NOMO-1 (cell line): ENCODE measurements at regions not wholly inside any gene's neighbourhood (a gene's known extent, or its start where the extent isn't known, plus 50 kb on each side); places are given as distances from the start of the nearest gene placed in this dataset.

Source experiments
- DNase-seq, 2 experiments: peaks; one replicate each; lab custom pipeline; 2025; ENCODE audit not compliant: unreplicated experiment in 2 of 2; lab: John Stamatoyannopoulos, UW

GRCh38 chr3:90007778-90008499 lies 900.5 kb downstream of the EPHA3 start:
- peak; percentile 56 to 78 for DNase-seq

DNA sequence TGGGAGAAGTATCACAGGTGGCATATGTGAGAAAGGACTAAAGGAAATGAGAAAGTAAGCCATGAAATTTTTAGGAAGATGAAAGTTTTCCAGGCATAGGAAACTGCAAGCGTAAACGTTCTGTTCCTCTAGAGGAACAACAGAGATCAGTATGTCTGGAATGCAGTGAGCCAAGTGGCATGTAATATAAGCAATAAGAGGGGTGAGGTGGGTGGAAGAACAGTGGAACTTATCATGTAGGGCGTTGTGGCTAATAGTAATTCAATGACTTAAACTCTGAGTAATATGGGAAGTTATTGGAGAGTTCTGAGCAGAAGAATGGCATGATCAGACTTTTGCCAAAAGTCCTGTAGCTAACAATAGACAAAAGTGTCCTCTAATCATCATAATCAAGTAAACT lies 902.9 kb downstream of the EPHA3 start:
- no peak for DNase-seq

GRCh38 chr3:90011131-90011530 lies 903.7 kb downstream of the EPHA3 start:
- no peak for DNase-seq

GRCh38 chr3:90011596-90011995 lies 904.2 kb downstream of the EPHA3 start:
- DNase-seq: no peak

- no peak for DNase-seq
These were observed 904.6 kb downstream of the EPHA3 start for GRCh38 chr3:90011996-90012395.

- no peak for DNase-seq
These were observed 908.4 kb downstream of the EPHA3 start for GRCh38 chr3:90015688-90016356.

DNA sequence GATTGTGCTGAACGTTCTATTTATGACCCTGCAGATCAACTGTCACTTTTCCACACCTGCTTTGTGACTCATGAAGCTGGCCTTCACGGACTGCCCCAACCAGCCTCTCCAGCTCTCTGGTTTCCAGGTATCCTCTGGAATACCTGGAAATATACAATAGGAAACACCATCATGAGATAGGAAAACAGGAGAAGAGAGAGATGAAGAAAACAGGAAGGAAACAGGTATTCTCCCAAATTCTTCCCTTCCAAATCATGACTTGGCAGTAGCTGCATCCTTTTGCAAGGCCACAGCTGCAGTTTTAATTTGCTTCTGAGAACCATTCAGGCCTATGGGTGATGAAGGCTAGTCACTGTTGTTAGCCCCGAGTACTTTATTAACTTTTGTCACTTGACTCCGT lies 909.1 kb downstream of the EPHA3 start:
- DNase-seq: no peak

DNA sequence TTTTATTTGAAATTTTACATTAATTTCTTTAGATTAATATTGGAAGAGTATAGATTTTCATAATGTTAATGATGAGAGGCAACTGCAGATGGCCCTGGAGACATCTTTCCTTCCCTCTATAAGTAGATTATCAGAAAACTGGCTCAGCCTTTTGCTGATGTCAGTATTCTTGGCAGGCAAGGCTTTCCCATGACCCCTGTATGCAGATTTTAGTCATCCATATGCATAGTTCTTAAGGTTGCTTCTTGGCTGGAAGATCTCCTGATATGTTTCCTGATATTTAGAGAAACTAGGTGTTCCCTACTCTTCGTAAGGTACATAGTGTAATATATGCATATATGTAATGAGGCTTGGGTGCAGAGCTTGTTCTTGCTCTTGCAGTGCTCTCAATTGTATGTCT lies 911.4 kb downstream of the EPHA3 start:
- no peak for DNase-seq

DNA sequence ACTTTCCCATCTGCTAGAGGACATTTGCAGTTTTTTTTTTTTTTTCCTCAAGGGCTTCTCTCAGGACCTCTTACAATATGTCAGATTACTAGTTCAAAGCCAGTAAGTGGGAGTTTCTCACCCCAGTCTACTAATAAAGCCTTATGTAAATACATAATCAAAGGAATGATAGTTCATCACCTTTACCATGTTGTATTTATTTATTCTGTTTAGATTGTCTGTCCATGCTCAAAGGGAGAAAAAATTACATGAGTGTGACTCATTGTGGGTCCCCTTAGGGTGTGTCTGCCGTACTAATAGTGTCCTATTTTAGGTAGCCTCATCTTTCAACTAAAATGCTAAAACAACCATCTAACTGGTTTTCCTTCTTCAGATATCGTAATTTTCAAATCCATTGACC lies 917.6 kb downstream of the EPHA3 start:
- DNase-seq: no peak

DNA sequence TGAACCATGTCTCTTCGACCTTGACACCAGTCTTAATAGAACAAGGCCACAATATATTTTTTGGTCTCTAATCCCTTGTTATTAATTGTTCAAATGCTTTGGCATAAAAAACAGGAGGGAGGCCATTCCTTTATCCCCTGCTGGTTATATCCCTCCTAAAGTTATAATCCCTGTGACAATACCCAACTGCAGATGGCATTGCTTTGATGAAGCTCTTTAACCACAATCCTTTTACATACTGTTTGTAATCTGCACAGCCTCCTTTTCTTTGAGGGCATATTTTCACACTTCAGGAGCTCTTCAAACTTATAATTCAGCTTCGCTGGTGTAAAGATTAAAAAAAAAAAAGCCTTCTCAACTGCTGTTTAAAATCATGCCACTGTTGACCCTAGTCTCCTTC lies 919.0 kb downstream of the EPHA3 start:
- no peak for DNase-seq

DNA sequence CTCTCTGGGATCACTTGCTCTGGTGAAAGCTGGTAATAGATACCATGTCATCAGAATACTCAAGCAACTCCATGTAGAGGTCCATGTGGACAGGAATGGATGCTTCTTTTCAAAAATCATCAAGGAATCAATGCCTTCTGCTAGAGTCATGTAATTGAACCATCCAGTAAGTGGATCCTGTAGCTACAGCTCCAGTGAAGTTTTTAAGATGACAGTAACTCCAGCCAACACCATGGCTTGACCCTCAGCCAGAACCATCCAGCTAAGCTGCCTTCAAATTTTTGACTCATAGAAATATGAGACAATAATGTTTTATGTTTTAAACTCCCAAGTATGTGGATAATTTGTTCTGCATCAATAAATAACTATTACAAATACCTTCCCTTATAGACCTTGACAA lies 923.7 kb downstream of the EPHA3 start:
- no peak for DNase-seq

DNA sequence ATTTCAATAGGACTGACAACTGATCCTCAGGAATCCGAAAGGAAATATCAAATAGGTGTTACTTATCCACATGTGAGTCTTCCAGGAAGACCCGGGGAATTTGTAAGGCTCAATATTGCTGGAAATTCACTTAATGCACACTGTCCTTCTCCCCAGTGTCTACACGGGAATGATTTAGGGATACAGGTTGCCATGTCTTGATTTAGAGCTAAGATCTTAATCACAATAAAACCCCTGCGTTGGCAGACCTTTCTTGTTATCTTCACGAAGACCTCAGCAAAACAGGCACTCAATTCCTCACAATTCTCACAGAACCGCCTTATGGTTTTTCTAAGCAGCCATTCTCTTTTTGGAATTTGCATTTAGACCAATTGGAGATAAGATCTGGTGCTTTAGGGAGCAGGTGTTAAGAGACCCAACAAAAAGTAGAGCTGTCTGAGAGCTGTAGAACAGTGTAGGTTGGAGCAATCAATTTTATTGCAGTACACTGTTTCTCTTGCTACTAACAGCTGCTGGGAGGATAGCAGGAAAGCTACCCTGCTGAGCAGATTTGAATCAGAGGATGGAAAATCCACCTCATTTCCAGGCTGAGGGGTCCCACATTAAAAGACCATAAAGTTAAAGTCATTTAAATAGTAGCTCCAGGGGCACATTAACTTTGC lies 925.7 kb downstream of the EPHA3 start:
- no peak for DNase-seq

- DNase-seq: no peak
These were observed 926.6 kb downstream of the EPHA3 start for GRCh38 chr3:90034038-90034437.

- DNase-seq: no peak
These were observed 928.2 kb downstream of the EPHA3 start for GRCh38 chr3:90035643-90036042.

GRCh38 chr3:90036939-90037469 lies 929.6 kb downstream of the EPHA3 start:
- DNase-seq: no peak

- DNase-seq: no peak
These were observed 932.6 kb downstream of the EPHA3 start for GRCh38 chr3:90039994-90040393.

DNA sequence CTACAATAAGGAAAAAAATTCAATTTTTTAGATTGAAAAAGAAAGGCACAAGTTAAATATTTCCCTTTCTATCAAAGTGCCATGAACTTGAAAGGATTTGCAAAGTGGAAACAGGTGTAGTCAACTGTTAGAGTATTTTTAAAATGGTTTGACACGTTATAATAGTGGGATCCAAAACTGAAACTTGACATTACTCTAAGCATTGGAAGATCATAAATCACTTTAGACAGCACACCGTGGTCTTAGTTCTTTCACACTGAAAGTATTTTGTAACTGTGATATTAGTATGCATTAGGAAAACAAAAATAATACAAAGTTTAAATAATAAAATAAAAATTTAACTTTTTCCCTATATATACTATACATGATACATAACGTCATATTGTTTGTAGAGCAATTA lies 933.1 kb downstream of the EPHA3 start:
- no peak for DNase-seq

DNA sequence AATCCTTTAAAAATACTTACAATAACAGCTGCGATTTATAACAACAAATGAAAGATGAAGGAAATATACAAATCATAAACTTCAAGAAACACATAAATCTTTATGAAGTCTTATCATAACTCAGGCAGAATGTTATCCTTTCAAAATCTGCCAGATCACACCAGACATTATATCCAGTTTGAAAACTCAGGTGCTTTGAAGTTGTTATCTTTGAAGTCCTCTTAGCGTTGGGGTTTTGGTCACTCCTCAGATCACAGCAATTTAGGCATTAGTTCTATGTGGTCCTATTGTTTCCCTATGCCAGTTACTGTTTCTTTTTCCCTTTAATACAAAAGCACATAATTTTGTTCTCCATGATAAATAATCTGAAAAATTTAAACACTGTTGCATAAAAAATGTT lies 934.6 kb downstream of the EPHA3 start:
- DNase-seq: no peak

DNA sequence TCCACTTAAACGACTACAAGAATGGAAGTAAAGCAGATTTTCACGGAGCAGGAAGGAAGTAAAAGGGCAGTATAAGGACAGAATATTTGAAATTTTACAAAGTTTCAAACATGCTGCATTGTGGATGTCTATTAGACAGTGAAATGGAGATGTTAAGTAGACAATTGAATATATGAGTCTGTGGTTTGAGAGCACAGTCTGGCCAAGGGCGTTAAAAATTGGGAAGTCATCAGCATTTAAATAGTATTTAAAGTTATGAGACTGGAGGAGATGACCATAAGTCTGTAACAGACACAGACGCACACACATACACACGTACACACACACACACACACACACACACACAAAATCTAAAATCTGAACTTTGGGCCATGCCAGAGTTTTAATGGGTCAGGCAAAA lies 935.9 kb downstream of the EPHA3 start:
- DNase-seq: no peak

- no peak for DNase-seq
These were observed 936.8 kb downstream of the EPHA3 start for GRCh38 chr3:90044084-90044816.

GRCh38 chr3:90052425-90052950 lies 945.1 kb downstream of the EPHA3 start:
- no peak for DNase-seq
